Naive thymus-derived CD8-positive, alpha-beta T cell (primary cell): ENCODE measurements at regions not wholly inside any gene's neighbourhood (a gene's known extent, or its start where the extent isn't known, plus 50 kb on each side); places are given as distances from the start of the nearest gene placed in this dataset.

ENCODE experiments used
- ATAC-seq, 2 donors: fragments of 150-1000 bp; cut with Tn5 transposase in 1 of 2; sonication (Bioruptor Pico), chemical (Tn5 transposase) in 1 of 2; 1 replicate in 1 of 2; 2 replicates in 1 of 2; pipeline ENCODE4 v1.10.0; 2021; ENCODE audit warnings: mild to moderate bottlenecking in 2 of 2, moderate library complexity in 2 of 2
- POLR2A ChIA-PET: fragments of 350-600 bp; sonication (Branson Sonifier 250); formaldehyde crosslinking; loops from one replicate; lab custom pipeline; 2021; ENCODE audit warnings: antibody characterized with exemption; lab: Charles Lee
- DNase-seq, 10 donors: peaks; one replicate each; pipeline versions ENCODE4 v3.0.0 to v3.0.0-alpha.2; 2020 to 2022
- H3K27ac Mint-ChIP-seq, 10 donors: one replicate each; pipeline ENCODE4 v1.8.0; 2020 to 2022; ENCODE audit warnings: mild to moderate bottlenecking in 10 of 10, mixed read lengths in 10 of 10, moderate library complexity in 4 of 10, inconsistent platforms in 1 of 10
- H3K27me3 Mint-ChIP-seq, 5 donors: one replicate each; pipeline ENCODE4 v1.8.0; 2021 to 2022; ENCODE audit warnings: mixed read lengths in 5 of 5
- H3K36me3 Mint-ChIP-seq, 3 donors: one replicate each; pipeline ENCODE4 v1.8.0; 2020 to 2022; ENCODE audit warnings: mixed read lengths in 3 of 3, mild to moderate bottlenecking in 2 of 3, inconsistent platforms in 1 of 3
- H3K4me1 Mint-ChIP-seq, 4 donors: one replicate each; pipeline ENCODE4 v1.8.0; 2021 to 2022; ENCODE audit warnings: mixed read lengths in 4 of 4
- H3K4me3 Mint-ChIP-seq, 10 donors: one replicate each; pipeline ENCODE4 v1.8.0; 2020 to 2022; ENCODE audit warnings: mild to moderate bottlenecking in 10 of 10, mixed read lengths in 10 of 10, moderate library complexity in 6 of 10, inconsistent platforms in 1 of 10
- H3K9me3 Mint-ChIP-seq, 9 donors: one replicate each; pipeline ENCODE4 v1.8.0; 2020 to 2022; ENCODE audit warnings: mixed read lengths in 9 of 9, mild to moderate bottlenecking in 3 of 9, inconsistent platforms in 1 of 9, moderate library complexity in 1 of 9

- POLR2A ChIA-PET, result no interaction called here
- H3K27ac Mint-ChIP-seq, result no peak overlapping the region
Measured at GRCh38 chr5:39605588-39606575, 181.1 kb upstream of the DAB2 start.

DNA sequence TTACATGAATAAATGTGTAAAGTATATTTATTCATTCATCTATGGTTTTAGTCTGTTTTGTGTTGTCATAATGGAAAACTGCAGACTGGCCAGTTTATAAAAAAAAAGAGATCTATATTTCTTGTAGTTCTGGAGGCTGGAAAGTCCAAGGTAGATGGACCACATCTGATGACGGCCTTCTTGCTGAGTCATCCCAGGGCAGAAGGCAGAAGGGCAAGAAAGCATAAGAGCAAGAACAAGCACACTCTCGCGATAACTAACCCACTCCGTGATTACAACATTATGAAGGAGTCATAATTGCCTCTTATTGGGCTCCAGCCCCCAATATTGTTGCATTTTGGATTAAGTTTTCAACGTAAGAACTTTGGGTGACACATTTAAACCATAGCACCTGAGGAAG lies 180.4 kb upstream of the DAB2 start:
- no peak overlapping the region for H3K4me3 Mint-ChIP-seq
- H3K4me1 Mint-ChIP-seq, result no peaks in the 10 kb centered on the region
- no peak overlapping the region for H3K27ac Mint-ChIP-seq
- POLR2A ChIA-PET, result no interaction called here
- ATAC-seq (no peak), DNase-seq (no peak)
- H3K9me3 Mint-ChIP-seq, result peaks cover 0 to 2% (median 0%) of the 10 kb centered on the region in 9 donors
- H3K27me3 Mint-ChIP-seq, result peaks cover 11 to 25% (median 13%) of the 10 kb centered on the region in 5 donors
- H3K36me3 Mint-ChIP-seq, result no peaks in the 10 kb centered on the region

More at GRCh38 chr5:39605588-39606575, 181.1 kb upstream of the DAB2 start:
- H3K9me3 Mint-ChIP-seq, result peaks cover 0 to 2% (median 0%) of the 10 kb centered on the region in 9 donors
- no peak overlapping the region for H3K4me3 Mint-ChIP-seq
- no peak for ATAC-seq
- H3K27me3 Mint-ChIP-seq, result peaks cover 11 to 25% (median 13%) of the 10 kb centered on the region in 5 donors
- H3K4me1 Mint-ChIP-seq, result no peaks in the 10 kb centered on the region
- DNase-seq, result no peak
- H3K36me3 Mint-ChIP-seq, result no peaks in the 10 kb centered on the region

- peaks cover 0 to 2% (median 0%) of the 10 kb centered on the region in 9 donors for H3K9me3 Mint-ChIP-seq
- POLR2A ChIA-PET, result no interaction called here
- H3K27me3 Mint-ChIP-seq, result peaks cover 9 to 21% (median 12%) of the 10 kb centered on the region in 5 donors
- no peak overlapping the region for H3K27ac Mint-ChIP-seq
- no peaks in the 10 kb centered on the region for H3K36me3 Mint-ChIP-seq
- H3K4me1 Mint-ChIP-seq, result no peaks in the 10 kb centered on the region
- H3K4me3 Mint-ChIP-seq, result no peak overlapping the region
- DNase-seq, result no peak
- ATAC-seq, result no peak
Measured at GRCh38 chr5:39604491-39604890, 179.7 kb upstream of the DAB2 start.

DNA sequence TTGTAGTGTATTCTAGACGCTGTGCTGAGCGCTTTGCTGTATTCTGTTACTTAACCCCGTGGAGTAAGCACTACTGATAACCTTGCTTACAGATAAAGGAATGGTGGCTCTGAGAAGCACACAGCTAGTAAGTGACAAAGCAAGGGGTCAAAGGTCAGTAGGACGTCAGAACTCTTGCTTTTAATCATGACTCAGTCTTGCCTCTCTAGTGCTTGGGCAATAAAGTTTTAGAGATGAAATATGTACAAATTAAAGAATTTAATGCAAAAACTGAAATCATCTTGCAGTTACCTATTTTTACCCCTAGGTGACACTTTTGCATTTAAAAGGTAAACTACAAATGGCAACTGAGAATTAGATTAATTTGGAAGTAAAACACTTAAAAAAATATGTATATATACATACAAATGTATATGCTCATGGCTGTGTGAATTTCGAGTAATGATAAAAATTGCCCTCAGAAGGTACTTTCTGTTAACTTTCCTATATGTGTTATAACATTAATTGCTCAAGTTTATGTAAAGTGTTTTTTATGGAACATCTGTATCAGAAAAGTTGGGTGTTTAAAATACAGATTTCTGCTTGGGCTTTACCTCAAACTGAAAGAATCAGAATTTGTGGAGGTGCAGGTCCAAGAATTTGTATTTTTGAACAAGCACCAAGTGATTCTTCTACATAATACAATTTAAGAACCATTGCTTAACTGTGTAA lies 175.1 kb upstream of the DAB2 start:
- ATAC-seq (no peak), DNase-seq (peak in 1 of 10 donors; percentile 16)
- Mint-ChIP-seq H3K36me3 (no peaks in the 10 kb centered on the region), H3K4me3 (no peak overlapping the region), H3K4me1 (no peaks in the 10 kb centered on the region), H3K9me3 (no peaks in the 10 kb centered on the region), H3K27me3 (peaks cover 13 to 45% (median 25%) of the 10 kb centered on the region in 5 donors), H3K27ac (no peak overlapping the region)
- POLR2A ChIA-PET, result no interaction called here

DNA sequence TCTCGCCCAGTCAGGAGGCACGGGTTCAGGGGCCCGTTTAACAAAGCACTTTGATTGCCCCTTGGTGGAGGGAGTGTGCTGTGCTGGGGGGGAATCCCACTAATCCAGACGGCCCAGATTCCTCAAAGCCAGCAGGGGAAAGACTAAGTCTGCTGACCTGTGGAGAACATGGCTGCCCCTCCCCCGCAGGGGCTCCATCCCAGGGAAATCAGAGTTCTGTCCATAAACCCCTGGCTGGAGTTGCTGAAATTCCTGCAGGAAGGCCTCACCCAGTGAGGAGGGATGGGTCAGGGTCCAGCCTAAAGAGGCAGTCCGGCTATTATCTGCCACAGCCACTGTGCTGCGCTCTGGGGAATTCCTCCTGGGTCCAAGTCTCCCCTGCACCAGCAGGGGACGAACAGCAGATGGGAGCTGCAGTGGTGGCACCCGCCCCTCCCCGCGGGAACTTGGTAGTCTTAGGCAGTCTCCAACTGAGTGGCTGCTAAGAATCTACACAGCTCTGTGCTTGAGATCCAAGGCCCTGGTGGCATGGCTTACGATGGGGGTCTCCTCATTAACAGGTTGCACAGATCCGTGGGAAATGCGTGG lies 174.0 kb upstream of the DAB2 start:
- H3K36me3 Mint-ChIP-seq, result no peaks in the 10 kb centered on the region
- POLR2A ChIA-PET, result no interaction called here
- no peak for ATAC-seq
- peaks cover 0 to 3% (median 0%) of the 10 kb centered on the region in 9 donors for H3K9me3 Mint-ChIP-seq
- DNase-seq, result no peak
- H3K27ac Mint-ChIP-seq, result no peak overlapping the region
- no peaks in the 10 kb centered on the region for H3K4me1 Mint-ChIP-seq
- H3K4me3 Mint-ChIP-seq, result no peak overlapping the region
- H3K27me3 Mint-ChIP-seq, result peaks cover 16 to 49% (median 26%) of the 10 kb centered on the region in 5 donors

- DNase-seq, result no peak
- POLR2A ChIA-PET, result no interaction called here
- H3K27ac Mint-ChIP-seq, result no peak overlapping the region
Measured at GRCh38 chr5:39588179-39588578, 163.4 kb upstream of the DAB2 start.

DNA sequence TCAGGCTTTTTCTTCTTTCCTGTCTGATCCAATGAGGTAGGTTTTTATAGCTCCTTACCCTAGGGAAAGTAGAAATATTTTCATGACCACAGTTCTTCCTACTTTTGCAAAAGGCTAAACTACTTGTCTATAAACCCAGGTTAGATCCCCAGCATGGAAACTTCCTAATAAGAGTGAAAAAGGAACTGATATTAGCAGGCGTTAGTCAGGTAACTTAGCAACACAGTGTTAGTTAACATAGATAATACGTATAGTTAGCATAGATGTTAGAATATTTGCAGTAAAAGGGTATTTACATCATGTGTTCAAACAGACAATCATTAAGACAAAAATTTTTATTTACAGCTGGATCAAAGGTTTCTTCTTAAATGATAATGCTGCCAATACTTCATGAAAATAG lies 162.9 kb upstream of the DAB2 start:
- POLR2A ChIA-PET, result no interaction called here

More at GRCh38 chr5:39588179-39588578, 163.4 kb upstream of the DAB2 start:
- H3K4me1 Mint-ChIP-seq, result no peaks in the 10 kb centered on the region
- H3K36me3 Mint-ChIP-seq, result no peaks in the 10 kb centered on the region
- H3K27me3 Mint-ChIP-seq, result peaks cover 1 to 21% (median 11%) of the 10 kb centered on the region in 5 donors
- ATAC-seq, result no peak
- H3K9me3 Mint-ChIP-seq, result no peaks in the 10 kb centered on the region
- H3K4me3 Mint-ChIP-seq, result no peak overlapping the region

DNA sequence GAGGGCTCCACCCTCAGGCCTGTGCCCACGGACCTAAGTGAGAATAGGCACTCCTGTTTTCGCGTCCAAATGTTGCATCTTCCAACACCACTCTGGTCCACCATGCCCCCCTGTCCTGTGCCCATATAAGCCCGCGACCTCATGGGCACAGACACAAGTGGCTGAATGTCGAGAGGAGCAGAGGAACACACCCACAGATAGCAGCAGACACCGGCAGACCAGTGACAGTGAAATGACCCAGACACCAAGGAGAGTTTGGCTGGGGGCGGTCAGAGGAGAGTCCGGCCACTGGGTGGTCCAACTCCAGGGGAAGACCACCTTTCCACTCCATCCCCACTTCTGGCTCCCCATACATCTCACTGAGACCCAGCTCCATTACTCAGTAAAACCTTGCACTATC lies 161.4 kb upstream of the DAB2 start:
- Mint-ChIP-seq H3K9me3 (no peaks in the 10 kb centered on the region), H3K4me1 (peaks cover 1 to 4% (median 3%) of the 10 kb centered on the region in 4 donors), H3K36me3 (no peaks in the 10 kb centered on the region)

More for the DNA sequence above, 162.9 kb upstream of the DAB2 start:
- H3K4me1 Mint-ChIP-seq, result no peaks in the 10 kb centered on the region
- DNase-seq (no peak), ATAC-seq (no peak)
- no peaks in the 10 kb centered on the region for H3K36me3 Mint-ChIP-seq
- no peak overlapping the region for H3K27ac Mint-ChIP-seq
- no peak overlapping the region for H3K4me3 Mint-ChIP-seq
- peaks cover 1 to 21% (median 11%) of the 10 kb centered on the region in 5 donors for H3K27me3 Mint-ChIP-seq
- H3K9me3 Mint-ChIP-seq, result no peaks in the 10 kb centered on the region

DNA sequence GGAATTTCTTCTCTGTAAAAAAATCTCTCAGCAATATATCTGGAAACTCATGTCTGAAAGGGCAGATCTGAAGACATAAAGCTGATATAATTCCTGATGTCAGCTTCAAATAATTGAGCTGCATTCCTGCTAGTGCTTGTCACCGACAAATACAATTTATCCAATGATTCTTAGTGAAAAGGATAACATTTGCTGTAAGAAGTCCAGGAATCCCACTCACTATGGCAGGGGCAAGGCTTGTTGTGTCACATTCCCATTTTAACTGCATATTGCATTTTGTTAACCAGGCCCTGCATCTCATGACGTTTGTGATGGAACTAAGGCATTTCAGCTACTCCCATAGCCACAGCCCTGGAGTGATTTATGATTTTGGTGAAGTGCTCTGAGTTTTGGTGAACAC lies 160.1 kb upstream of the DAB2 start:
- no peaks in the 10 kb centered on the region for H3K36me3 Mint-ChIP-seq
- peaks cover 4 to 8% (median 7%) of the 10 kb centered on the region in 4 donors for H3K4me1 Mint-ChIP-seq
- H3K27me3 Mint-ChIP-seq, result peaks cover 1 to 21% (median 9%) of the 10 kb centered on the region in 5 donors
- DNase-seq (no peak), ATAC-seq (no peak)
- H3K27ac Mint-ChIP-seq, result no peak overlapping the region
- H3K9me3 Mint-ChIP-seq, result no peaks in the 10 kb centered on the region
- POLR2A ChIA-PET, result no interaction called here
- H3K4me3 Mint-ChIP-seq, result no peak overlapping the region

More for the DNA sequence above, 161.4 kb upstream of the DAB2 start:
- ATAC-seq (no peak), DNase-seq (no peak)
- Mint-ChIP-seq H3K27me3 (peaks cover 1 to 21% (median 9%) of the 10 kb centered on the region in 5 donors), H3K27ac (no peak overlapping the region), H3K4me3 (no peak overlapping the region)
- POLR2A ChIA-PET, result no interaction called here

GRCh38 chr5:39580702-39581453 lies 156.1 kb upstream of the DAB2 start:
- H3K27me3 Mint-ChIP-seq, result peaks cover 0 to 7% (median 0%) of the 10 kb centered on the region in 5 donors
- DNase-seq (no peak), ATAC-seq (no peak)
- H3K36me3 Mint-ChIP-seq, result no peaks in the 10 kb centered on the region
- H3K9me3 Mint-ChIP-seq, result no peaks in the 10 kb centered on the region
- H3K4me1 Mint-ChIP-seq, result peaks cover 7 to 8% (median 8%) of the 10 kb centered on the region in 4 donors
- peak overlapping the region in 1 of 10 donors; percentile 51 for H3K4me3 Mint-ChIP-seq
- H3K27ac Mint-ChIP-seq, result peak overlapping the region in 2 of 10 donors; percentile 8 to 32
- POLR2A ChIA-PET, result no interaction called here

DNA sequence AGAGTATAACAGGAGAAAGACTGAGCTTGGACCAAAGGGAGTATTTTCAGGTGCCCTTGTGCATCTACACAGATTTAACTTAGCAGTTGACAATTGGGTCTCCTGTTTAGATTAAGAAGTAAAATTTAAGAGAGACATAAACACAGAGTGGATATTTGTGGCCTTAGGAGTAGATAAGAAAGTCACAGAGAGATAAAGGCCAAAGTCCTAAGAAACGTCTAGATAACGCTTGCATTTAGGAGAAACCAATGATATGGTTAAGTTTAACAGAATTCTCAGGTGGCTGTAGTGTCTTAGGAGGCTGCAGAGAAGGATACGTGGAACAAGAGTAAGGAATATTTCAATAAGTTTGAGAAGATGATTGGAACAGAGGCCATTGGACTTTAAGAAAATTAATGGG lies 155.0 kb upstream of the DAB2 start:
- ATAC-seq (no peak), DNase-seq (no peak)
- peaks cover 7 to 8% (median 8%) of the 10 kb centered on the region in 4 donors for H3K4me1 Mint-ChIP-seq
- H3K27ac Mint-ChIP-seq, result peak overlapping the region in 3 of 10 donors; percentile 1 to 8 (median 2)
- no peak overlapping the region for H3K4me3 Mint-ChIP-seq
- peaks cover 0 to 7% (median 0%) of the 10 kb centered on the region in 5 donors for H3K27me3 Mint-ChIP-seq
- POLR2A ChIA-PET, result no interaction called here
- H3K36me3 Mint-ChIP-seq, result no peaks in the 10 kb centered on the region
- H3K9me3 Mint-ChIP-seq, result no peaks in the 10 kb centered on the region
